ENCODE measurements at regions not wholly inside any gene's neighbourhood (a gene's known extent, or its start where the extent isn't known, plus 50 kb on each side); places are given as distances from the start of the nearest gene placed in this dataset.

DNA sequence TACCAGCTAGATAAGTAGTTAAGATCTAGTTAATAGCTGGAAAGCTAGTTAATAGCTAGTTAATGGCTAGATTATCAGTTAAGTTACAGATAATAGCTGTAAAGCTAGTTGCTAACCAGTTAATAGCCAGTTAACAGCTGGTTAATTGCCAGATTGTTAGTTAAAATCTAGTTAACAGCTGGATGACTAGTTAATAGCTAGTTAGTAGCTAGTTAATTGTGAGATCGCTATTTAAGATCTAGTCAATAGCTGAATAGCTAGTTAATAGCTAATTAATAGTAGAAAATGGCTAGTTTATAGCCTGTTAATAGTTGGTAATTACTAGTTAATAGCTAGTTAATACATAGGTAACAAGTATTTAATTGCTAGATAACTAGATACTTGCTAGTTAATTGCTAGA lies 630.5 kb upstream of the CT83 start:
- TF ChIP-seq, protein P1, sequence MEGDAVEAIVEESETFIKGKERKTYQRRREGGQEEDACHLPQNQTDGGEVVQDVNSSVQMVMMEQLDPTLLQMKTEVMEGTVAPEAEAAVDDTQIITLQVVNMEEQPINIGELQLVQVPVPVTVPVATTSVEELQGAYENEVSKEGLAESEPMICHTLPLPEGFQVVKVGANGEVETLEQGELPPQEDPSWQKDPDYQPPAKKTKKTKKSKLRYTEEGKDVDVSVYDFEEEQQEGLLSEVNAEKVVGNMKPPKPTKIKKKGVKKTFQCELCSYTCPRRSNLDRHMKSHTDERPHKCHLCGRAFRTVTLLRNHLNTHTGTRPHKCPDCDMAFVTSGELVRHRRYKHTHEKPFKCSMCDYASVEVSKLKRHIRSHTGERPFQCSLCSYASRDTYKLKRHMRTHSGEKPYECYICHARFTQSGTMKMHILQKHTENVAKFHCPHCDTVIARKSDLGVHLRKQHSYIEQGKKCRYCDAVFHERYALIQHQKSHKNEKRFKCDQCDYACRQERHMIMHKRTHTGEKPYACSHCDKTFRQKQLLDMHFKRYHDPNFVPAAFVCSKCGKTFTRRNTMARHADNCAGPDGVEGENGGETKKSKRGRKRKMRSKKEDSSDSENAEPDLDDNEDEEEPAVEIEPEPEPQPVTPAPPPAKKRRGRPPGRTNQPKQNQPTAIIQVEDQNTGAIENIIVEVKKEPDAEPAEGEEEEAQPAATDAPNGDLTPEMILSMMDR (IDR thresholded peaks at IDR 0.05; ENCODE audit: control extremely low read depth in 1 of 3, insufficient read depth in 1 of 3, low read depth in 1 of 3, low read length in 3 of 3): no peak
- TF ChIP-seq KDM5A (IDR thresholded peaks at IDR 0.05; ENCODE audit: low read length): no peak
- TF ChIP-seq BACH1 (IDR thresholded peaks at IDR 0.05; ENCODE audit: low read length): no peak
- no peak for TF ChIP-seq POLR2AphosphoS5 (IDR thresholded peaks at IDR 0.05; ENCODE audit: low read depth, low read length)
- TF ChIP-seq RFX5 (IDR thresholded peaks at IDR 0.05; ENCODE audit: borderline replicate concordance, low read depth, low read length): no peak
- TF ChIP-seq POLR2A (IDR thresholded peaks at IDR 0.05; ENCODE audit: control extremely low read depth in 1 of 2, low read depth in 2 of 2, low read length in 2 of 2): no peak
- no peak for TF ChIP-seq MAFK (IDR thresholded peaks at IDR 0.05; ENCODE audit: low read depth, low read length)
- no peak for TF ChIP-seq KDM1A (IDR thresholded peaks at IDR 0.05; ENCODE audit: borderline replicate concordance, low read length)
- TF ChIP-seq, protein P2, sequence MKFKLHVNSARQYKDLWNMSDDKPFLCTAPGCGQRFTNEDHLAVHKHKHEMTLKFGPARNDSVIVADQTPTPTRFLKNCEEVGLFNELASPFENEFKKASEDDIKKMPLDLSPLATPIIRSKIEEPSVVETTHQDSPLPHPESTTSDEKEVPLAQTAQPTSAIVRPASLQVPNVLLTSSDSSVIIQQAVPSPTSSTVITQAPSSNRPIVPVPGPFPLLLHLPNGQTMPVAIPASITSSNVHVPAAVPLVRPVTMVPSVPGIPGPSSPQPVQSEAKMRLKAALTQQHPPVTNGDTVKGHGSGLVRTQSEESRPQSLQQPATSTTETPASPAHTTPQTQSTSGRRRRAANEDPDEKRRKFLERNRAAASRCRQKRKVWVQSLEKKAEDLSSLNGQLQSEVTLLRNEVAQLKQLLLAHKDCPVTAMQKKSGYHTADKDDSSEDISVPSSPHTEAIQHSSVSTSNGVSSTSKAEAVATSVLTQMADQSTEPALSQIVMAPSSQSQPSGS (IDR thresholded peaks at IDR 0.05; ENCODE audit: low read length): no peak
- TF ChIP-seq YY1 (IDR thresholded peaks at IDR 0.05; ENCODE audit: low read depth, low read length): no peak
- TF ChIP-seq TCF12 (IDR thresholded peaks at IDR 0.05; ENCODE audit: low read depth, low read length): no peak
- TF ChIP-seq SIN3A (conservative IDR thresholded peaks at IDR 0.05 in 1 of 2, IDR thresholded peaks at IDR 0.05 in 1 of 2; ENCODE audit: low read depth in 1 of 2, low read length in 2 of 2): no peak

All from H1 (cell line).